Neural cell (in vitro differentiated cells): ENCODE measurements at regions not wholly inside any gene's neighbourhood (a gene's known extent, or its start where the extent isn't known, plus 50 kb on each side); places are given as distances from the start of the nearest gene placed in this dataset.

Experiments
- CTCF ChIP-seq: fragments of 450-650 bp; IDR thresholded peaks from 2 replicates; pipeline ENCODE4 v1.5.1; 2014; ENCODE audit warnings: antibody characterized with exemption, mild to moderate bottlenecking, moderate library complexity; ENCODE audit not compliant: poor library complexity, severe bottlenecking
- EZH2 ChIP-seq: fragments of 200-600, 300-800 bp; shearing (Covaris generic), sonication (generic); IDR thresholded peaks from 2 replicates; pipeline ENCODE4 v1.6.1; 2014; ENCODE audit warnings: antibody characterized with exemption, low read length, borderline replicate concordance, mild to moderate bottlenecking; ENCODE audit not compliant: insufficient read depth, poor library complexity, severe bottlenecking
- POLR2AphosphoS5 ChIP-seq: IDR thresholded peaks from 2 replicates; pipeline ENCODE4 v1.6.1; 2012
- RAD21 ChIP-seq: fragments of 450-650 bp; conservative IDR thresholded peaks from 2 replicates; pipeline ENCODE4 v1.6.1; 2014; ENCODE audit warnings: antibody characterized with exemption, mild to moderate bottlenecking, moderate library complexity
- SMC3 ChIP-seq: fragments of 450-650 bp; conservative IDR thresholded peaks from 2 replicates; pipeline ENCODE4 v1.6.1; 2014; ENCODE audit warnings: antibody characterized with exemption, mild to moderate bottlenecking, moderate library complexity; ENCODE audit not compliant: poor library complexity

GRCh38 chr13:74444864-74445479 lies 310.8 kb upstream of the KLF12 start:
- TF ChIP-seq EZH2: no peak
- no peak for TF ChIP-seq CTCF
- TF ChIP-seq SMC3: no peak
- TF ChIP-seq RAD21: no peak
- no peak for TF ChIP-seq POLR2AphosphoS5
